ENCODE measurements at regions not wholly inside any gene's neighbourhood (a gene's known extent, or its start where the extent isn't known, plus 50 kb on each side); places are given as distances from the start of the nearest gene placed in this dataset.

DNA sequence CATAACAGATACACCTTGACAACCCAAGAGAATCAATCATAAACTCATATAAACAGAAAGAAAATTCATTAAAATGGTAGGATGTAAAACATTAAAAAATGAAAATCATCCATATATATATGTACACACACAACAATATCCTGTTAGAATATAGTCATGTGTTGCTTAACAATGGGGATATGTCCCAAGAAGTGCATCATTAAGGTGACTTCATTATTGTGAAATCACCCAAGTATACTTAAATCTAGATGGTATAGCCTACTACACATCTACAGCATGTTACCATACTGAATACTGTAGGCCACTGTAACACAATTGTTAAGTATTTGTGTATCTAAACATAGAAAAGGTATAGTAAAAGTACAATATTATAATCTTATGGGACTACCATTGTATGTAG is 115.8 kb upstream of the TMEM168 start:
- no peak for TF ChIP-seq TAF1 (IDR thresholded peaks at IDR 0.05; ENCODE audit: borderline replicate concordance, insufficient read depth, low read length)
- TF ChIP-seq POLR2AphosphoS5 (IDR thresholded peaks at IDR 0.05; ENCODE audit: low read depth, low read length) = no peak
- TF ChIP-seq SIN3A (IDR thresholded peaks at IDR 0.05; ENCODE audit: borderline replicate concordance, insufficient read depth, low read length) = no peak
